ENCODE measurements at regions not wholly inside any gene's neighbourhood (a gene's known extent, or its start where the extent isn't known, plus 50 kb on each side); places are given as distances from the start of the nearest gene placed in this dataset.

GRCh38 chr13:34772206-34772605 is 169.9 kb upstream of the NBEA start:
- DNase-seq = no peak

- DNase-seq = no peak
Measured at GRCh38 chr13:34772881-34773280, 169.2 kb upstream of the NBEA start.

- DNase-seq = no peak
Measured at GRCh38 chr13:34776390-34776981, 165.6 kb upstream of the NBEA start.

- DNase-seq = no peak
Measured at GRCh38 chr13:34777089-34777913, 164.8 kb upstream of the NBEA start.

DNA sequence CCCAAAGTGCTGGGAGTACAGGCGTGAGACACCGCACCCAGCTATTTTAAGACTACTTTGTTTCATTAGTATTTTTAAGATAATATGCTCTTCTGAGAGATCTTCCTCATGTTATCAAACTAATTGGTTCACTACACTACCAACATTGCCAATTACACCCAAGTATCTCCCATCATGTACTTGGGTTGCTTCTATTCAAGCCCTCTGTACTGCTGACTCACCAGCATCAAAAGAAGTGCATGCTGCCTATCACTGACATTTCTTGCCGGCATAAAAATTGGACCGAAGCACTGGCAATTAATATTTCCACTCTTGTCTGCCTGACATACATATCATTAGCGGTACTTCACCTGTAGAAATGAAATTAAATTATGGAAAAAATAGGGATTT is 164.2 kb upstream of the NBEA start:
- DNase-seq = no peak

- DNase-seq = no peak
Measured at GRCh38 chr13:34779171-34779570, 162.9 kb upstream of the NBEA start.

GRCh38 chr13:34793301-34793700 is 148.8 kb upstream of the NBEA start:
- no peak for DNase-seq

- DNase-seq = no peak
Measured at GRCh38 chr13:34803756-34804155, 138.3 kb upstream of the NBEA start.

GRCh38 chr13:34805347-34805746 is 136.7 kb upstream of the NBEA start:
- no peak for DNase-seq

- no peak for DNase-seq
Measured at GRCh38 chr13:34808649-34809048, 133.4 kb upstream of the NBEA start.

DNA sequence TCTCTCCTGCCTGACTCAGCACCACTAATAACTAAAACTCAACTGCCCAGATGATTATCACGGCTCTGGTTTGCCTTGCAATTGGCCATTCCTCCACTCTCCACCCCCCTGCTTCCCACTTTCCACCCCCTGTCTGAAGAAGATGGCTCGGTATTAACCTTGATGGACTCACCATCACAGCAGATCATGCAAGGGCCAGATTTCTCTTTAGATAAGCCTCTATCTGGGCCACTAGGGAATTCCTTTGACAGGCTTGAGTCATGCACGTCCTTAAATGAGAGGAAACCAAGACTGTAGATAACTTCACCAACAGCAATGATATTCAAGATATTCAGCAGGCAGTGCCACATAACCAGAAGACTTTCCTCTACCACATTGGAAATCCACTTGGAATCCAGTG is 131.1 kb upstream of the NBEA start:
- DNase-seq = no peak

- DNase-seq = no peak
Measured at GRCh38 chr13:34815526-34815925, 126.5 kb upstream of the NBEA start.

DNA sequence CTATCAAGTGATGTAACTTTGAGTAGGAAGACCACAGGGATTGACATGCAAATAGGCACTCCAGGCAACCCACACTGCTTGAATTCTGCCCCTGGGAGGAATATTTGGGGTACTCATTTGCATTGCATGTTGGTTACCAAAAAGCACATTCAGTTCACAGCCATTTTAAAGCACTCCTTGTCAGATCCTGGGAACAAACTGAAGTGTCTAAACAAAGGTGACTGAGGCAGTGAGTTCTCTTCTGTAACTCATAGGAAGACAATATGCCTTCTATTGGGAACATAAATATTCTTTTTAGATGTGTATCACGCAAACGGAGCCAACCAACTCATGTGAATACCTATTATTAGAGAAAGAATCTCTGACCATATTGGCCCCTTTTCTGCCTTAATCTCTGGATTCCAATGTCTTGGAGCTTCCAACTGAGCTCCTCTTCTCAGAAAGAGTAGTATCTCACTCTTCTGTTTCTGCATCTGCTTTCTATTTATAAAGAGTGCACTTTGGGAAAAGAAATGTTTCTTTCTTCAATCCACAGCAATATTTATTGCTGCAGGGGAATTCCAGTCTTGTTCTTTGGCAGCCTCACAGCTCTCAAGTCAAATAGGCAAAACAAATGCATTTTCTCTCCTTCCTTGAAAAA is 125.7 kb upstream of the NBEA start:
- no peak for DNase-seq

GRCh38 chr13:34816908-34817665 is 125.0 kb upstream of the NBEA start:
- no peak for DNase-seq

GRCh38 chr13:34822650-34823049 is 119.4 kb upstream of the NBEA start:
- DNase-seq = no peak

DNA sequence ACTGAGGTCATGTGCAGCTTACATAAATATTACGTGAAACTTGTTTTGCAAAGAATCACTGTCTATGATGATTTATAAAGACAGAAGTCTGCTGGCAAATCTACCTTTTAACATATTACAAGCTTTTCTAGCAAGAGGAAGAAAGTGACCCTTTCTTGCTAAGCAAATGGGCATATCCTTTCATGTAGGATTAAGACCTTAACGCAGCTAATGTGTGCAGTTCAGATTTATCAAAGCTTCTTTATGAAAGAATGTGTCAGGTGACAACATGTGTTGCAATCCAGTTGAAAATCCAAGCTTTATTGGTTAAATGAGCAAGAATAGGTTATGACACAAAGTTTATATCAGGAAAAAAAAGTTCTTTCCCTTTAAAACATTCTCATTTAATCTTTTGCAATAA is 115.6 kb upstream of the NBEA start:
- no peak for DNase-seq

DNA sequence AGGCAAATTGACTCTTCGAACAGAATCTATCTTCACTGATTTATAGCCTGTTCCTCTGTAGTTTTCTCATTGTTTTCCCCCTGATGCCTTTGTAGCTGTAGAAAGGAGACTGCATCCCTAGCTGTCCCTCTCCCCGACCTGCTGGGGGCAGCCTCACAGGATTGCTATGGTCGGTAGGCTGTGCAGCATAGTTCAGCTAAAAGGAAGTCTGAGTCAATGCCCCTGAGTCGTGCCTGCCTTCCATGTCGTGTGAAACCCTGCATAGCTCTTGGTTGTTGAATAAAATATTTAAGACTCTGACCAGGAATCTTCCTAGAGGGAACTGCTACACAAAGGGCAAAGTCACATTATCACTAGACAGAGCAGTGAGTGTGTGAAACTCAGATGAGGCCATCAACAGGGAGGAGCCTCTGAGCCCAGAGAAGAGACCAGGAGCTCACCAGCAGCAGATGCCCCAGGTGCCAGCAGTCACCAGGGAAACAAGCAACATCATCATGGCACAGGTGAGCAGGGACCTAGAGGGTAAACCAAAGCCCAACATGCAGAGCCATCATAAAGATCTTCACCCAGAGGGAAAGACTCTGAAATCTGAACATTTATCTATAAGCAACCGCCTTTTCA is 108.4 kb upstream of the NBEA start:
- no peak for DNase-seq

- DNase-seq = no peak
Measured at GRCh38 chr13:34842466-34842865, 99.6 kb upstream of the NBEA start.

- no peak for DNase-seq
Measured at GRCh38 chr13:34847766-34848165, 94.3 kb upstream of the NBEA start.

GRCh38 chr13:34849406-34849805 is 92.7 kb upstream of the NBEA start:
- DNase-seq = no peak

GRCh38 chr13:34853161-34853560 is 88.9 kb upstream of the NBEA start:
- DNase-seq = no peak

GRCh38 chr13:34857558-34858325 is 84.3 kb upstream of the NBEA start:
- no peak for DNase-seq

Measured in activated naive CD4-positive, alpha-beta T cell treated with Interleukin-2 at 50 U/mL for 16 hours (primary cell).